Suprapubic skin (tissue), 4 donors: ENCODE measurements at regions not wholly inside any gene's neighbourhood (a gene's known extent, or its start where the extent isn't known, plus 50 kb on each side); places are given as distances from the start of the nearest gene placed in this dataset.
"Not testable (repeated sequence)": the region's sequence is repeated elsewhere in the genome, so short reads cannot be mapped to it uniquely, and the experiment has no call there.

Source experiments
- DNase-seq, 2 donors: peaks; one replicate each; pipeline ENCODE4 v3.0.0-alpha.2; 2019; ENCODE audit warnings: low spot score in 2 of 2
- H3K27ac ChIP-seq: fragments of 200-600 bp; sonication (generic); one replicate; pipeline ENCODE4 v1.5.1; 2019
- H3K27me3 ChIP-seq: fragments of 200-600 bp; sonication (generic); one replicate; pipeline ENCODE4 v1.5.1; 2019
- H3K36me3 ChIP-seq: fragments of 200-600 bp; sonication (generic); one replicate; pipeline ENCODE4 v1.5.1; 2019
- H3K4me1 ChIP-seq: fragments of 200-600 bp; sonication (generic); one replicate; pipeline ENCODE4 v1.5.1; 2019
- H3K4me3 ChIP-seq: fragments of 200-600 bp; sonication (generic); one replicate; pipeline ENCODE4 v1.5.1; 2019; ENCODE audit warnings: mild to moderate bottlenecking
- H3K9me3 ChIP-seq: fragments of 200-600 bp; sonication (generic); one replicate; pipeline ENCODE4 v1.5.1; 2019
- EP300 ChIP-seq: sonication (generic); formaldehyde crosslinking; IDR thresholded peaks from one replicate; pipeline ENCODE4 v1.6.1; 2017; ENCODE audit warnings: antibody characterized with exemption
- POLR2A ChIP-seq, 2 donors: fragments of 450-650 bp; IDR thresholded peaks; one replicate each; pipeline ENCODE4 v1.6.1; 2017; ENCODE audit warnings: antibody characterized with exemption in 2 of 2, mild to moderate bottlenecking in 2 of 2, moderate library complexity in 2 of 2
- POLR2AphosphoS5 ChIP-seq, 3 donors: sonication (generic); formaldehyde crosslinking; IDR thresholded peaks; one replicate each; pipeline ENCODE4 v1.6.1; 2017; ENCODE audit warnings: antibody characterized with exemption in 3 of 3
- WGBS: methylation state at CpG from one replicate; pipeline ENCODE4 v1.1.5; 2018; 5-methylcytosine and 5-hydroxymethylcytosine counted together
- TF ChIP-seq, protein P1 (sequence below), 2 donors: fragments of 200-600 bp in 1 of 2; fragments of 450-650 bp in 1 of 2; sonication (generic) in 1 of 2; IDR thresholded peaks; one replicate each; pipeline ENCODE4 v1.5.1; 2016 to 2019; ENCODE audit warnings: antibody characterized with exemption in 2 of 2, mild to moderate bottlenecking in 1 of 2, moderate library complexity in 1 of 2

DNA sequence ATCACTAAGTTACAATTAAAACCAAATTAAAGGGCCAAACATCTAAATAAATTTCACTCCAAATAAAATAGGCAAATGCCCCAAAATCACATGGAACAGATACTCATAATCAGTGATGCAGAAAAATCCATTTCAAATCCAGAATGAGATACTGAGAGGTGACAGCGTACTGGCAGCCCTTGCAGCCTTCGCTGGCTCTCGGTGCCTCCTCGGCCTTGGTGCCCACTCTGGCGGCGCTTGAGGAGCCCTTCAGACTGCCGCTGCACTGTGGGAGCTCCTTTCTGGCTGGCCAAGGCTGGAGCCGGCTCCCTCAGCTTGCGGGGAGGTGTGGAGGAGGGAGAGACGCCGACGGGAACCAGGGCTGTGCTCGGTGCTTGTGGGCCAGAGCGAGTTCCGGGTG is 761.2 kb upstream of the AMELY start:
- no peak overlapping the region for H3K4me3 ChIP-seq
- H3K9me3 ChIP-seq: no peaks in the 10 kb centered on the region
- no peaks in the 10 kb centered on the region for H3K36me3 ChIP-seq
- H3K4me1 ChIP-seq: no peaks in the 10 kb centered on the region
- no CpG with 5 or more reads among the region's 15 CpGs for WGBS
- H3K27ac ChIP-seq: no peak overlapping the region
- no peaks in the 10 kb centered on the region for H3K27me3 ChIP-seq
- no peak for DNase-seq
- TF ChIP-seq POLR2AphosphoS5 (IDR thresholded peaks at IDR 0.05) (no peak), EP300 (no peak), POLR2A (IDR thresholded peaks at IDR 0.05) (no peak)
- TF ChIP-seq, protein P1, sequence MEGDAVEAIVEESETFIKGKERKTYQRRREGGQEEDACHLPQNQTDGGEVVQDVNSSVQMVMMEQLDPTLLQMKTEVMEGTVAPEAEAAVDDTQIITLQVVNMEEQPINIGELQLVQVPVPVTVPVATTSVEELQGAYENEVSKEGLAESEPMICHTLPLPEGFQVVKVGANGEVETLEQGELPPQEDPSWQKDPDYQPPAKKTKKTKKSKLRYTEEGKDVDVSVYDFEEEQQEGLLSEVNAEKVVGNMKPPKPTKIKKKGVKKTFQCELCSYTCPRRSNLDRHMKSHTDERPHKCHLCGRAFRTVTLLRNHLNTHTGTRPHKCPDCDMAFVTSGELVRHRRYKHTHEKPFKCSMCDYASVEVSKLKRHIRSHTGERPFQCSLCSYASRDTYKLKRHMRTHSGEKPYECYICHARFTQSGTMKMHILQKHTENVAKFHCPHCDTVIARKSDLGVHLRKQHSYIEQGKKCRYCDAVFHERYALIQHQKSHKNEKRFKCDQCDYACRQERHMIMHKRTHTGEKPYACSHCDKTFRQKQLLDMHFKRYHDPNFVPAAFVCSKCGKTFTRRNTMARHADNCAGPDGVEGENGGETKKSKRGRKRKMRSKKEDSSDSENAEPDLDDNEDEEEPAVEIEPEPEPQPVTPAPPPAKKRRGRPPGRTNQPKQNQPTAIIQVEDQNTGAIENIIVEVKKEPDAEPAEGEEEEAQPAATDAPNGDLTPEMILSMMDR (IDR thresholded peaks at IDR 0.05): no peak

DNA sequence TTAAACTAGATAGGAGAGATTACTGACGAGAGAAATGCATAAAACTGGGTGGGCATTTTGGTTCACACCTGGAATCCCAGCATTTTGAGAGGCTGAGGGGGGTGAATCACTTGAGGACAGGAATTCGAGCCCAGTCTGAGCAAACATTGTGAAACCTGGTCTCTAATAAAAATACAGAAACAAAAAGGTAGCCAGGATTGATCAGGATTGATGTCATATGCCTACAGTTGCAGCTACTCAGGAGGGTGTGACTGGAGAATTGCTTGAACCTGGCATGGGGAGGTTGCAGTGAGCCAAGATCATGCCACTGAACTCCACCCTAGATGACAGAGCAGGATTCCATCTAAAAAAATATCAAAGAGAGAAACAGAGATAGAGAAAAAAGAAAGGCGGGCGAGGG is 751.7 kb upstream of the AMELY start:
- Histone ChIP-seq H3K9me3 (no peaks in the 10 kb centered on the region), H3K36me3 (no peaks in the 10 kb centered on the region), H3K4me3 (no peak overlapping the region), H3K27me3 (no peaks in the 10 kb centered on the region), H3K4me1 (no peaks in the 10 kb centered on the region), H3K27ac (no peak overlapping the region)
- WGBS: no CpG with 5 or more reads among the region's 4 CpGs
- TF ChIP-seq POLR2A (IDR thresholded peaks at IDR 0.05) (no peak), EP300 (no peak), POLR2AphosphoS5 (IDR thresholded peaks at IDR 0.05) (no peak)
- TF ChIP-seq, protein P1 (IDR thresholded peaks at IDR 0.05): no peak
- DNase-seq: no peak

DNA sequence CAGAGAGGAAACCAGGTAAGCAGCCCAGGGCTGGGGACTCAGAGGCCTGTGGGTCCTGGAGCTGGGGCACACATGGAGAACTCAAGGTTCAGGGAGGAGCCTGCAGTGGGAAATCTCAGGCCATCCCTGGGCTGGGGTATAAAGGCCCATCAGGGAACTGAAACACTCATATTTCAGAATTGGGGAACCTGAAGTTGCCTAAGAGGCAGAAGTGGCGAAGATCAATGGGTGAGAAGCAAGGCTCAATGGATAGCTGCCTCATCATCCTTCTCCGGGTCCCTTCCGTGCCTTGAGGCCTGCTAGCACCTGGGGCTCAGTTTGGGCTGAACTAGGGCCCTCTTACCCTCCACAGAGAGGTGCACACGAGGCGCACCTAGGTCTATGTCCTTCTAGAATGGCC is 747.5 kb upstream of the AMELY start:
- H3K27ac ChIP-seq: no peak overlapping the region
- no peaks in the 10 kb centered on the region for H3K27me3 ChIP-seq
- H3K36me3 ChIP-seq: no peaks in the 10 kb centered on the region
- no peaks in the 10 kb centered on the region for H3K4me1 ChIP-seq
- WGBS: no CpG with 5 or more reads among the region's 5 CpGs
- no peak overlapping the region for H3K4me3 ChIP-seq
- TF ChIP-seq POLR2A (IDR thresholded peaks at IDR 0.05) (no peak), POLR2AphosphoS5 (IDR thresholded peaks at IDR 0.05) (no peak), EP300 (no peak)
- TF ChIP-seq, protein P1 (IDR thresholded peaks at IDR 0.05): no peak
- H3K9me3 ChIP-seq: no peaks in the 10 kb centered on the region
- DNase-seq: no peak

DNA sequence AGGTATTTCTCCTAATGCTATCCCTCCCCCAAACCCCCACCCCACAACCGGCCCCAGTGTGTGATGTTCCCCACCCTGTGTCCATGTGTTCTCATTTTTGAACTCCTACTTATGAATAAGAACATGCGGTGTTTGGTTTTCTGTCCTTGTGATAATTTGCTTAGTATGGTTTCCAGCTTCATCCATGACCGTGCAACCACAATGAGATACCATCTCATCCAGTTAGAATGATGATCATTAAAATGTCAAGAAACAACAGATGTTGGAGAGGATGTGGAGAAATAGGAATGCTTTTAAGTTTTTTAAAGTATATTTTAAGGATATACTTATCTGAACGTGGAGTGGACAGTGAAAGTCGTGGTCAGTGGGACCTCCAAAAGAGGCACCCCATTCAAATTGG is 745.0 kb upstream of the AMELY start:
- no CpG with 5 or more reads among the region's 5 CpGs for WGBS

DNA sequence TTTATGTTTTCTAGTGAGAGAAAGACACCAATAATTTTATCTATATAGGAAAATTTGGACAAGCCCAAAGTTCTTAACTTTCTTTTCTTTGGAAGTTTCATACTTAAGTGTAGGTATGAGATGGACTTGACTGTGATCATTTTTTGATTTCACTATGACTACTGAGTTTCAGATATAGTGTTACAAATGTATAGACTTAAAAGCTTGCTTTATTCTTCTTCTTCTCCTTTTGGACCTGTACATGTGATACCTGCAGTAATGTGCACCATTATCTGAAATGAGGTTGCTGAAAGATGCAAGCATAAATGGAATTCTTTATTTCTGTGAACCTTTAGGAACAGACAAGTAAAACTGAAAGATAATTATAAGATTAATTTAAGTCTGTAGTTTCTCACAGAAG is 743.4 kb upstream of the AMELY start:
- Histone ChIP-seq H3K27me3 (no peaks in the 10 kb centered on the region), H3K27ac (no peak overlapping the region), H3K9me3 (no peaks in the 10 kb centered on the region), H3K4me1 (no peaks in the 10 kb centered on the region), H3K36me3 (no peaks in the 10 kb centered on the region), H3K4me3 (no peak overlapping the region)
- no peak for DNase-seq
- no peak for TF ChIP-seq POLR2AphosphoS5 (IDR thresholded peaks at IDR 0.05)
- TF ChIP-seq, protein P1 (IDR thresholded peaks at IDR 0.05): no peak
- TF ChIP-seq POLR2A (IDR thresholded peaks at IDR 0.05): no peak
- TF ChIP-seq EP300: no peak

More for the DNA sequence above, 745.0 kb upstream of the AMELY start:
- Histone ChIP-seq H3K4me1 (no peaks in the 10 kb centered on the region), H3K27ac (no peak overlapping the region), H3K36me3 (no peaks in the 10 kb centered on the region), H3K27me3 (no peaks in the 10 kb centered on the region), H3K9me3 (no peaks in the 10 kb centered on the region), H3K4me3 (no peak overlapping the region)
- TF ChIP-seq, protein P1 (IDR thresholded peaks at IDR 0.05): no peak
- TF ChIP-seq POLR2AphosphoS5 (IDR thresholded peaks at IDR 0.05) (no peak), POLR2A (IDR thresholded peaks at IDR 0.05) (no peak), EP300 (no peak)
- DNase-seq: no peak

DNA sequence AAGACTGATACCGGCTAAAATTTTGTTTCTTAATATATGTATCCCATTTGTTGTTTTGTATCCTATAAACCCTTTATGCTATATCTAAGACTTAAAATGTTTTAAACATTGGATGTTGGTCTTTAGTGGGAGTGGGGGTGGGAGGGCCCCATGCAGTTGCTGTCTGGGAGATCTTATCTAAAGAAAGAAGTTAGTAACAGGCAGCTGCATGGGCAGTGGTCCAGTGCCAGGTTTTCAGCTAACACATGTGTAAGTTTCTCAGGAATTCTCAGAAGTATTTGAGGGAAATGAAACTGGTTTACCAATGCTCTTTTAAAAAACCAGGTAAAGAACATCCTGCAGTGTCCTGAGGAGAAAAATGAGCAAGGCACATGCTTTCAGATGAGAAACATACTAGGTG is 738.3 kb upstream of the AMELY start:
- WGBS: no CpG with 5 or more reads among the region's 1 CpG
- H3K4me1 ChIP-seq, DNase-seq, H3K9me3 ChIP-seq, H3K27me3 ChIP-seq, H3K36me3 ChIP-seq, H3K4me3 ChIP-seq, H3K27ac ChIP-seq: not testable (repeated sequence)
